ENCODE measurements at regions not wholly inside any gene's neighbourhood (a gene's known extent, or its start where the extent isn't known, plus 50 kb on each side); places are given as distances from the start of the nearest gene placed in this dataset.

GRCh38 chr5:88951457-88951856, 68.5 kb upstream of the MEF2C start:
- TF ChIP-seq CTCF (IDR thresholded peaks at IDR 0.05) (no peak), POLR2A (IDR thresholded peaks at IDR 0.05) (no peak)

Data from stomach (tissue), 4 donors.